ENCODE measurements at regions not wholly inside any gene's neighbourhood (a gene's known extent, or its start where the extent isn't known, plus 50 kb on each side); places are given as distances from the start of the nearest gene placed in this dataset.

DNA sequence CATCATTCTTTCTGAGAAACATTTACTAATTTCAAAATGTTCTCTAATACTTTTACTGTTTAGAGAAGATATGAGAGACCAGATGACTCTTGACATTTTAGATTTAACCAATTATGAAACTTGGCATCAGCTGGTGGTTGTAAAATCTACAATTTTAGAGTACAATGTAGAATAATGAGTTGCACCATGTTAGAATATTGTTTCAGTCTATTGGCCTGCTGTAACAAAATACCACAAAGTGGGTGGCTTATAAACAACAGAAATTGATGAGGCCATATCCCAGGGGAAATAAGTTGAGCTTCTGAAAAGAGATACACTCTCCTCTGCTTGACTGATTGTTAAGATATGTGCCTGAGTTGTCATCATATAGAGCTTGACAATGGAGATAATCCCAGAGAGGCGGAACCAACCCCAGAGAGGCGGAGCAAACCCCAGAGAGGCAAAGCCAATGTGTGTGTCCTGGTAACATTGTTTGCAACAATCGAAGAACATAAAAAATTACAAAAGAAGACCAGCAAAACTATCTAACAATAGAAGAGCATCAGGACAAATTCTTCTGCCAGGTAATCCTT is 373.0 kb upstream of the SLITRK1 start:
- TF ChIP-seq CTCF (IDR thresholded peaks at IDR 0.05; ENCODE audit: poor library complexity) (no peak), EZH2phosphoT487 (IDR thresholded peaks at IDR 0.05; ENCODE audit: low read depth, severe bottlenecking, unreplicated experiment) (no peak)
